ENCODE measurements at regions not wholly inside any gene's neighbourhood (a gene's known extent, or its start where the extent isn't known, plus 50 kb on each side); places are given as distances from the start of the nearest gene placed in this dataset.

GRCh38 chr5:53275666-53276065 lies 166.1 kb upstream of the MOCS2 start:
- no peak for DNase-seq
- Histone ChIP-seq H3K36me3 (no peaks in the 10 kb centered on the region), H3K9me3 (no peaks in the 10 kb centered on the region), H3K27ac (no peak overlapping the region), H3K27me3 (no peaks in the 10 kb centered on the region), H3K4me3 (no peak overlapping the region), H3K4me1 (peaks cover 0 to 3% (median 0%) of the 10 kb centered on the region in 4 donors)
- no peak for TF ChIP-seq CTCF (IDR thresholded peaks at IDR 0.05)
- TF ChIP-seq POLR2A (IDR thresholded peaks at IDR 0.05) = no peak

- TF ChIP-seq POLR2A (IDR thresholded peaks at IDR 0.05) = no peak
- Histone ChIP-seq H3K4me3 (no peak overlapping the region), H3K9me3 (no peaks in the 10 kb centered on the region), H3K27me3 (no peaks in the 10 kb centered on the region), H3K36me3 (no peaks in the 10 kb centered on the region), H3K27ac (no peak overlapping the region), H3K4me1 (peaks cover 0 to 3% (median 0%) of the 10 kb centered on the region in 4 donors)
- no peak for DNase-seq
Observed at GRCh38 chr5:53276825-53277224, 167.3 kb upstream of the MOCS2 start.

GRCh38 chr5:53277491-53277890 lies 167.9 kb upstream of the MOCS2 start:
- no peaks in the 10 kb centered on the region for H3K36me3 ChIP-seq
- no peak for TF ChIP-seq POLR2A (IDR thresholded peaks at IDR 0.05)
- TF ChIP-seq CTCF (IDR thresholded peaks at IDR 0.05) = no peak

GRCh38 chr5:53287573-53287972 lies 178.0 kb upstream of the MOCS2 start:
- no peak overlapping the region for H3K27ac ChIP-seq
- no peaks in the 10 kb centered on the region for H3K4me1 ChIP-seq
- no peaks in the 10 kb centered on the region for H3K36me3 ChIP-seq
- TF ChIP-seq CTCF (IDR thresholded peaks at IDR 0.05) (no peak), POLR2A (IDR thresholded peaks at IDR 0.05) (no peak)
- H3K4me3 ChIP-seq = no peak overlapping the region
- peaks cover 0 to 5% (median 0%) of the 10 kb centered on the region in 4 donors for H3K9me3 ChIP-seq
- no peak for DNase-seq
- H3K27me3 ChIP-seq = no peaks in the 10 kb centered on the region

More at GRCh38 chr5:53277491-53277890, 167.9 kb upstream of the MOCS2 start:
- H3K27ac ChIP-seq = no peak overlapping the region
- H3K4me3 ChIP-seq = no peak overlapping the region
- H3K4me1 ChIP-seq = peaks cover 0 to 3% (median 0%) of the 10 kb centered on the region in 4 donors
- DNase-seq = no peak
- no peaks in the 10 kb centered on the region for H3K27me3 ChIP-seq
- H3K9me3 ChIP-seq = no peaks in the 10 kb centered on the region

- TF ChIP-seq POLR2A (IDR thresholded peaks at IDR 0.05) (no peak), CTCF (IDR thresholded peaks at IDR 0.05) (no peak)
- peaks cover 0 to 5% (median 0%) of the 10 kb centered on the region in 4 donors for H3K9me3 ChIP-seq
Observed at GRCh38 chr5:53288511-53288910, 179.0 kb upstream of the MOCS2 start.

GRCh38 chr5:53291047-53291446 lies 181.5 kb upstream of the MOCS2 start:
- DNase-seq = no peak

More at GRCh38 chr5:53288511-53288910, 179.0 kb upstream of the MOCS2 start:
- no peaks in the 10 kb centered on the region for H3K36me3 ChIP-seq
- no peaks in the 10 kb centered on the region for H3K27me3 ChIP-seq
- no peak overlapping the region for H3K4me3 ChIP-seq
- H3K4me1 ChIP-seq = no peaks in the 10 kb centered on the region
- DNase-seq = no peak
- no peak overlapping the region for H3K27ac ChIP-seq

More at GRCh38 chr5:53291047-53291446, 181.5 kb upstream of the MOCS2 start:
- H3K4me3 ChIP-seq = no peak overlapping the region
- no peaks in the 10 kb centered on the region for H3K36me3 ChIP-seq
- H3K9me3 ChIP-seq = peaks cover 0 to 5% (median 0%) of the 10 kb centered on the region in 4 donors
- no peak for TF ChIP-seq POLR2A (IDR thresholded peaks at IDR 0.05)
- TF ChIP-seq CTCF (IDR thresholded peaks at IDR 0.05) = no peak
- no peaks in the 10 kb centered on the region for H3K27me3 ChIP-seq
- no peaks in the 10 kb centered on the region for H3K4me1 ChIP-seq
- H3K27ac ChIP-seq = no peak overlapping the region

Data from Peyer's patch (tissue), 4 donors.